Tibial nerve (tissue), 4 donors: ENCODE measurements at regions not wholly inside any gene's neighbourhood (a gene's known extent, or its start where the extent isn't known, plus 50 kb on each side); places are given as distances from the start of the nearest gene placed in this dataset.

Experiments
- CTCF ChIP-seq, 5 experiments: fragments of 200-600 bp in 3 of 5; fragments of 450-650 bp in 2 of 5; sonication (generic) in 3 of 5; IDR thresholded peaks; one replicate each; pipeline ENCODE4 v1.5.1; 2016 to 2019; ENCODE audit warnings: antibody characterized with exemption in 5 of 5, mild to moderate bottlenecking in 3 of 5, moderate library complexity in 2 of 5
- EP300 ChIP-seq, 2 donors: sonication (generic); formaldehyde crosslinking; IDR thresholded peaks; one replicate each; pipeline ENCODE4 v1.6.1; 2017; ENCODE audit warnings: antibody characterized with exemption in 2 of 2, mild to moderate bottlenecking in 1 of 2
- POLR2A ChIP-seq, 2 donors: fragments of 450-650 bp; IDR thresholded peaks; one replicate each; pipeline ENCODE4 v1.6.1; 2017; ENCODE audit warnings: antibody characterized with exemption in 2 of 2, mild to moderate bottlenecking in 2 of 2, moderate library complexity in 2 of 2

DNA sequence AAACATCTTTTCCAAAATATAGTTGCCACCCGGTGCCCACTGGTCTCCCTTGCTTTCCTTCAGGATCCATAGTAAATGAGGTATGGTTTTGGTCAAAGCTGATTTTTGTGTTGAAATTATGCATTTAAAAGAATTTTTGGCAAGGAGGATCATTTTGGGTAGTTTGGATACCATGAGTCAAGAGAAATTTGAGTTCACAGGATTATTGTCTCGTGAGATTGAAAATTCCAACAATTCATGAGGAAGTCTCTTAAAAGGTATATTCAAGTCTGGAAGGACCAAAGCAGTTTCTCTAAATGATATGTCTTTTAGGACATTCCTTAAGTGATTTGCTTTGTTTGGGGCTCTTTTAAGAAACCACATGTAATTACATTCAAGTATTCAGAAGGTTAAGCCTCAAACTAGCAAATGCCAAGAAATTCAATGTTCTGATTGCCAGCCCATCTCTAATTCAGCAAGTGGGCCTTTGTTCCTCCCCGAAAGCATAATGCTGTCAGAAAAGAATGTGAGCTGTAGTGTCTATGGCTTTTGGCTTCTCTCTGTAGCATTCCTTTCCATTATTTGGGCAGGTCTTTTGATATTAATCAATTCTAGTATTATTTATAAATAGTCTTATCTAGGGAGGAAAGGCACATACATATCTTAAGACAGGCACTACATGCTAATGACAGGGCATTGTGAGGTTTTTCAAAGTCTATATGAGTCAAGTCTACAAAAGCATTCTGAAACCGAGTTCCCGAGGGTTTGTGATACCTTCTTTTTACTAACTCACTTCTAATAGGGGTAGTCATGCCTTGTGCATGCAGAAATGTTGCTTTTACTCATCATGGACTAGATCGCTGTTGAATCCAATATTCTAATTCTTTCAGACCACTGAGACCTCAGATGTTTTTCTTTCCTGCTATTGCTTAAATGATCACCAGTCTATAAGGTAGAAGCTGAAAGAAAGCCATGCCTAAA is 453.9 kb downstream of the ENC1 start:
- TF ChIP-seq POLR2A (IDR thresholded peaks at IDR 0.05) (no peak), CTCF (IDR thresholded peaks at IDR 0.05) (no peak), EP300 (IDR thresholded peaks at IDR 0.05) (no peak)
